Stomach (tissue), 4 donors: ENCODE measurements at regions not wholly inside any gene's neighbourhood (a gene's known extent, or its start where the extent isn't known, plus 50 kb on each side); places are given as distances from the start of the nearest gene placed in this dataset.

ENCODE experiments used
- CTCF ChIP-seq, 7 experiments: fragments of 450-650 bp in 4 of 7; fragments of 200-600 bp in 3 of 7; sonication (generic) in 3 of 7; IDR thresholded peaks; one replicate each; pipeline ENCODE4 v1.5.1; 2016 to 2019; ENCODE audit warnings: antibody characterized with exemption in 7 of 7, control low read depth in 2 of 7, mild to moderate bottlenecking in 1 of 7
- POLR2A ChIP-seq, 4 donors: fragments of 450-650 bp; IDR thresholded peaks; one replicate each; pipeline ENCODE4 v1.6.1; 2016; ENCODE audit warnings: antibody characterized with exemption in 4 of 4, control low read depth in 2 of 4, mild to moderate bottlenecking in 1 of 4, moderate library complexity in 1 of 4
- POLR2AphosphoS5 ChIP-seq, 3 donors: sonication (generic); formaldehyde crosslinking; IDR thresholded peaks; one replicate each; pipeline ENCODE4 v1.6.1; 2016; ENCODE audit warnings: antibody characterized with exemption in 3 of 3

- no peak for TF ChIP-seq CTCF (IDR thresholded peaks at IDR 0.05)
- no peak for TF ChIP-seq POLR2A (IDR thresholded peaks at IDR 0.05)
- no peak for TF ChIP-seq POLR2AphosphoS5 (IDR thresholded peaks at IDR 0.05)
Observed at GRCh38 chr12:92473564-92473963, 229.2 kb upstream of the PLEKHG7 start.
